ENCODE measurements at regions not wholly inside any gene's neighbourhood (a gene's known extent, or its start where the extent isn't known, plus 50 kb on each side); places are given as distances from the start of the nearest gene placed in this dataset.

GRCh38 chr9:90948156-90948555 lies 146.5 kb downstream of the SYK start:
- no peak for DNase-seq (ENCODE audit: low read depth, low spot score)

- DNase-seq (ENCODE audit: low read depth, low spot score) = no peak
These were observed 149.0 kb downstream of the SYK start for GRCh38 chr9:90950600-90950999.

- no peak for DNase-seq (ENCODE audit: low read depth, low spot score)
These were observed 151.6 kb downstream of the SYK start for GRCh38 chr9:90953200-90953599.

GRCh38 chr9:90953805-90954204 lies 152.2 kb downstream of the SYK start:
- DNase-seq (ENCODE audit: low read depth, low spot score) = no peak

GRCh38 chr9:90956026-90956810 lies 154.6 kb downstream of the SYK start:
- DNase-seq (ENCODE audit: low read depth, low spot score) = peak; percentile 56

- no peak for DNase-seq (ENCODE audit: low read depth, low spot score)
These were observed 156.7 kb downstream of the SYK start for GRCh38 chr9:90958328-90958727.

- no peak for DNase-seq (ENCODE audit: low read depth, low spot score)
These were observed 159.3 kb downstream of the SYK start for GRCh38 chr9:90960941-90961340.

GRCh38 chr9:90961375-90961774 lies 159.8 kb downstream of the SYK start:
- DNase-seq (ENCODE audit: low read depth, low spot score) = peak; percentile 48

GRCh38 chr9:90964101-90965020 lies 162.7 kb downstream of the SYK start:
- DNase-seq (ENCODE audit: low read depth, low spot score) = no peak

GRCh38 chr9:90965226-90966030 lies 163.8 kb downstream of the SYK start:
- no peak for DNase-seq (ENCODE audit: low read depth, low spot score)

- DNase-seq (ENCODE audit: low read depth, low spot score) = peak; percentile 71
These were observed 164.3 kb downstream of the SYK start for GRCh38 chr9:90966031-90966290.

- DNase-seq (ENCODE audit: low read depth, low spot score) = peak; percentile 55
These were observed 165.0 kb downstream of the SYK start for GRCh38 chr9:90966480-90967144.

- peak; percentile 35 for DNase-seq (ENCODE audit: low read depth, low spot score)
These were observed 165.5 kb downstream of the SYK start for GRCh38 chr9:90967145-90967538.

- DNase-seq (ENCODE audit: low read depth, low spot score) = no peak
These were observed 167.5 kb downstream of the SYK start for GRCh38 chr9:90969021-90969675.

- DNase-seq (ENCODE audit: low read depth, low spot score) = no peak
These were observed 169.0 kb downstream of the SYK start for GRCh38 chr9:90970608-90971007.

GRCh38 chr9:90972057-90972456 lies 170.4 kb downstream of the SYK start:
- DNase-seq (ENCODE audit: low read depth, low spot score) = no peak

- DNase-seq (ENCODE audit: low read depth, low spot score) = peak; percentile 44
These were observed 172.4 kb downstream of the SYK start for GRCh38 chr9:90974016-90974415.

- DNase-seq (ENCODE audit: low read depth, low spot score) = no peak
These were observed 173.1 kb downstream of the SYK start for GRCh38 chr9:90974643-90975245.

- DNase-seq (ENCODE audit: low read depth, low spot score) = no peak
These were observed 174.3 kb downstream of the SYK start for GRCh38 chr9:90975781-90976538.

GRCh38 chr9:90979138-90979551 lies 177.5 kb downstream of the SYK start:
- DNase-seq (ENCODE audit: low read depth, low spot score) = no peak

Measured in astrocyte of the hippocampus (primary cell).